SHP77 treated with DMSO at 0.1 percent for 48 hours (cell line): ENCODE measurements at regions not wholly inside any gene's neighbourhood (a gene's known extent, or its start where the extent isn't known, plus 50 kb on each side); places are given as distances from the start of the nearest gene placed in this dataset.
A peak's percentile ranks its signal among the peaks of the same experiment; 100 is the strongest.
"Not testable (repeated sequence)": the region's sequence is repeated elsewhere in the genome, so short reads cannot be mapped to it uniquely, and the experiment has no call there.

ENCODE experiments used
- DNase-seq: peaks from one replicate; lab custom pipeline; 2025; lab: John Stamatoyannopoulos, UW

DNA sequence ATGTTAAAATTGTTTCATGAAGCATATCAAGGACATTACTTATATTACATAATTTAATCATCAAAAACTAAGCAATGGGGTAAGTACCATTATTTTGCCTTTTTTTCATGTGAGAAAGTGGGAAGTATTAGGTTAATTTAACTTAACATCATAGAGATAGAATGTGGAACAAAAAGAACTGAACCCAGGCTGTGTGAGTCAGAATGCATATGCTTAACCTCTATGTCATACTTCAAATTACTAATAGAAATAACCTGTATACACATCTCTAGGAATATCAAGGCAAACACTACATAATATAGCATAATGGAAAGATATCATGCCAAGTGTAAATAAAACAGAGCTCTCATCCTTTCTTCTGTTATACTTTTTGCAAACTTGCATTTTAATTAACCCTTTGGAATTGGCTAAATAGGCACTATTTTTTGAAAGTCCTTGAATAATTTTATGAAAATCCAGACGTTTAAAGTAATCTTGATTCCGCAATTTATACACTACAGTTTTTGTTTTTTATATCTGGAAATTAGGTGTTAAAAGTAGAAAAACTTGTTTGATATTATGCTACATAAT, 777.7 kb downstream of the SLC6A15 start:
- no peak for DNase-seq

GRCh38 chr12:84131076-84131475, 781.5 kb downstream of the SLC6A15 start:
- no peak for DNase-seq

DNA sequence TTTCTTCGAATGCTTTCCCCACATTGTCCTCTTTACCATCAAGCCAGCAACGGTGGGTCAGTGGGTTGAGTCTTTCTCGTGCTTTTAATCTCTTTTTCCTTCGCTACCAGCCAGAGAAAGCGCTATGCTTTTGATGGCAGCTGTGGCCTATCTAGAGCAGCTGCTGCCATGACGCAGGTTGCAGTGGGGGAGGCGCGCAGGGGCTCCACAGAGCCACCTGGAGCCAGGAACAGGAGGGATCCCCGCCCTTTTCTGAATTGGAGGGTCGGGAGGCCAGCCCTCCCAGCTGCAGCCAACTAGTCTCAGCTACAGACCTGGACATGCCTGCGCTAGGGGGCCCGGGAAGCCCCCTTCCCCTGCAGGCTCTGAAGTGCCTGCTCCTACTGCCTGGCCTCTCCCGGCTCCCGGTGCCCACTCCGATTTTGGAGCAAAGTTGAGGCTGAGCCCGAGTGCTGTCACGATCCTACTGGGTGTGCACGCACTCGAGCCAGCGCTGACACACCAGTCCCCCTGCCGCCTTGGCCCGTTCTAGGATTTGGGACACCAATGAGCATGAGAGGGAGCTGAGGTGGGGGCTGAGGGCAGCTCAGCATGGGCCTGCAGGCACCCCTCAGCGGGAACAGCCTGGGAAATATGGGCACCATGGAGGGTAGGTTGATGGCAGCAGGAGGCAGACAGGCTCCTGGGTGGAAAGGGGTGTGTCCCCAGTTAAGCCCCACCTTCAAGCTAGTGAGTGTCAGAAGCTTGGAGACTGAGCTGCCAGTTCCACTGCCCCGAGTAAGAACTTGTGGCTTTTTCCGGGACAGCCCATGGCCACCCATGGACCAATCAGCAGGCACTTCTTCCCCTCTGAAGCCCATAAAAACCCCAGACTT, 784.2 kb downstream of the SLC6A15 start:
- peak; percentile 100 for DNase-seq

- DNase-seq: no peak
These were observed 788.4 kb downstream of the SLC6A15 start for GRCh38 chr12:84124211-84124610.

DNA sequence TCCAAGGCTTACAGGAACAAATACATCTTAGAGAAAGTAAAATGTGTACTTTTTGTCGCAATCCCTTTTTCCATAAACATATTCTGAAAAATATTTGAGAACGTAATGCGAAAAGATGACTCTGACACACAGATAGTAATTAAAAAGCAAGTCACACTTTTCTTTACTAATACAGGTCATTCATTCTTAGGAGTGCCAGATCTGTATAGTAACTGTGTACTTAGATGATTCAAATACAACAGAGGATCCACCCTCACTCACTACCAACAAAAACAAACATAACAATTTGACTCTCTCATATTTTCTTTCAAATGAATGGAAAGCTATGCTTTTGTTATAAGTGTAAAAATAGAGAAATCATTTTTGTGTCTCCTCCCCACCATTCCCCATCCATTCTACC, 795.4 kb downstream of the SLC6A15 start:
- DNase-seq: no peak

GRCh38 chr12:84113666-84114065, 798.9 kb downstream of the SLC6A15 start:
- no peak for DNase-seq

GRCh38 chr12:84103886-84104285, 808.7 kb downstream of the SLC6A15 start:
- DNase-seq: not testable (repeated sequence)

GRCh38 chr12:84101963-84102362, 810.6 kb downstream of the SLC6A15 start:
- not testable (repeated sequence) for DNase-seq

- DNase-seq: not testable (repeated sequence)
These were observed 813.0 kb downstream of the SLC6A15 start for GRCh38 chr12:84099591-84099990.

GRCh38 chr12:84091651-84092050, 820.9 kb downstream of the SLC6A15 start:
- no peak for DNase-seq

- DNase-seq: no peak
These were observed 823.2 kb downstream of the SLC6A15 start for GRCh38 chr12:84089356-84089755.

DNA sequence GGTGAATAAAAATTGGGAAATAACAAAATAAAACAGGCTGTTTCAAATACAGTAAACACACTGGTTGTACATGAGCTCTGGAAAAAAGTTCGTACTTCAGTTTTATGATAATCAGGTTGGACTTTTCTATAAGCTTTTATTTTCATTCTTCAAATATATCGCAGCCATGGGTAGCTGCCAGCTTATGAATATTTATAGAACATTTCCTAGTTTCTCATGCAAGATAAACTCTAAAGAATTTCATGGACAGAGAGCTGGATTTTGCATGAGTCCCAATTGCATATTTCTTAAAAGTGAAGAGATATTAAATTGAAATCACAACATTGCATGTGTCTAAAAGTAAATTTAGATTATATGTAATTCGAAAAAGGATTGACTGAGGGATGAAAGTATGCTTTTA, 827.6 kb downstream of the SLC6A15 start:
- no peak for DNase-seq

DNA sequence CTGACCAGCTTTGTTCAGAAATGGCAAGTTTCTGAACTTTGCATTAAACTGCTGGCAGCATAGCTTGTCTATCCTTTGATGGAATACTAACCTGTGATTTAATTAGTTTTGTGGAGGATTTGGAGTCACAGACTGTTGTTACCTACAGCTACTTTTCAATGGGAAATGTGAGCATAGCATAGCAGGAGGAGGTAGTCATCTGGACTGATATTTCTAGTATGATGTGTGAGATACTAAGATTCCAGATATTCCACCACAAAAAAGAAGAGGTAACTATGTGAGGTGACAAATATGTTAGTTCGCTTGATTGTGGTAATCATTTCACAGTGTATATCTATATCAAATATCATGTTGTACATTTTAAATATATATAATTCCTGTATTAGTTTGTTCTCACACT, 833.0 kb downstream of the SLC6A15 start:
- DNase-seq: no peak

DNA sequence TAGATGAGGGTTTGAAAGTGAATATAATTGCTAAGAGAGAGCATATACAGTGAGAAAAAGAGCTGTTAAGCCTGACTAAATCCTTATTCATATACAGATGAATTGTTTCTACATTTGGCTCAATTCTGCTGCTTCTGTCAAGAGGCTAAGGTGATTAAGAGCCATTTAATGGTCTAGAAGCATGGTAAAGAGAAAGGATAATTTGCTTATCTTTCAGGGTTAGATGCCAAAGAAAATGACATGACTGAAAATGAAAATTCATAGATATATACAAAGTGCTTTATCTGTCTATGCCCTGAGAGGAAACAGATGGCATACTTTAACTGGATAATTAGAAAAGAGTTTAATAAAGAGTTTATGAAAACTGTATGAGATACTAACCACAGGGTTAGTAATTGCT, 834.9 kb downstream of the SLC6A15 start:
- DNase-seq: no peak

GRCh38 chr12:84075991-84076390, 836.6 kb downstream of the SLC6A15 start:
- DNase-seq: no peak

DNA sequence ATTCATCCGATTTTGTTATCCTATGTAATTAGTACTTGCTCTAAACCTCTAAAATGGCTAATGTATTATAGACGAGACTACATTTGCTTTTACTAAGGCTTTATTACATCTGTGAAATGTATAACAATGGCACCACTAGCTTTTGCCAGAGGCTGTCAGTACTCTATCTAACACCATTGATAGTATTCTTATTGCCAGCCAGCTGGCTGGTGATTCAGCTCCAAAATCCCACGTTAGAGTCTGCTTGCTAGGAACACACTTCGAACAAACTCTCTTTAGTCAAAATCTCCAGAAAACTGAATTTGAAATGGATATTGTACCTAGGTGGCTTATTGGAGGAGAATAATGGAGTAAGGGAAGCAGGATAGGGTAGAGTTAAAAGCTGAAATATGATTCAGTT, 839.2 kb downstream of the SLC6A15 start:
- DNase-seq: no peak

DNA sequence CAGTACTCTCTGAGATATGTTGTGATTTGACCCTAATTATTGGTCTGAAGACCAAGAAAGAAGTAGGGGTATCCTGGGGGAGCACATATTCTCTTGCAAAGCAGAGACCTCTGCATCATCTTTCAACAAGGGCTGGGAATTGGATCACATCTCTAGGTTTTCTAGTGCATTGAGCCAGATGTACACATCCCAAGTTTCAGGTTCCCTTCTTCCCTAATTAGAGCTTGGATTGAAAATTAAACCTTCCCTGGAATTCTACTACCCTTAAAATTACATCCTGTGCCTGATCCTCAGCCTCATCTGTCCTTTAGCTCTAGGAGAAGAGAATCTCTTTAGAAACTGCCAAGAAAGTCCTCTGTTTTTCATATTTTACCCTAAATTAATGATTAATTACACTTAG, 839.6 kb downstream of the SLC6A15 start:
- no peak for DNase-seq

- DNase-seq: no peak
These were observed 842.3 kb downstream of the SLC6A15 start for GRCh38 chr12:84070292-84070691.

- DNase-seq: no peak
These were observed 842.9 kb downstream of the SLC6A15 start for GRCh38 chr12:84069699-84070098.

GRCh38 chr12:84069198-84069597, 843.4 kb downstream of the SLC6A15 start:
- no peak for DNase-seq

DNA sequence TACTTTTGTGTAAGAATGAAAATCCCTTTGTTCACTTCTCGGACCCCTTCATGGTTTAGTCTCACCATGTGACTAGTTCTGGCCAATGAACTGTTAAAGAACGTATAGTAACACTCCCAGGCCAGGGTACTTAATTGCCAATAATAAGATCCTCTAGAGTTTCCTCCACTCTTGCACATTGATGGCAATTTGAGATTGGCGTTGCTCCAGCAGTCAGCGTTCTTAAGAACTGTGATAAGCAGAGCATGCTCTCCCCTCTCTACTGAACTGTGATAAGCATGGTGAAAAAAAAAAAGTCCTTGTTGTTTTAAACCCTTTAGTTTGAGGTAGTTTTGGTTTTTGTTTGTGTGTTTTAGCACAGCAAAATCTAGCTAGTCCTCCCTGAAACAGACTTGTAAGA, 854.5 kb downstream of the SLC6A15 start:
- no peak for DNase-seq

- no peak for DNase-seq
These were observed 857.8 kb downstream of the SLC6A15 start for GRCh38 chr12:84054811-84055210.

DNA sequence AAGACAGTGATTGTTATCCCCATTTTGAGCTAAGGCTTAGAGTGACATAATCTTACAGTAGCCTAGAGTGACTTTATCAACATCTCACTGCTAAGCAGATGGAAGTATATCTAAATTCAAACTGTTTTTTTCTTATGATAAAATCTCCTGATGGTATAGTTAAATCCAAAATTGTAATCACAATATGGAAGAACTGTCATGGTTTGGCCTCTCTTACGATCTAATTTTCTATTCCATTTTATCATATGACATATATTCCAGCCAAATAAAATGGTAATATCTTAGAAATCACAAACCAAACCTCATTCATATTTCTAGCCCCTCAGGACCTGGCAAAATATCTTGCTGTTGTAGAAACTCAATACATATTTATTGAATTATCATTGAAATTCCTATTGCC, 864.7 kb downstream of the SLC6A15 start:
- no peak for DNase-seq

DNA sequence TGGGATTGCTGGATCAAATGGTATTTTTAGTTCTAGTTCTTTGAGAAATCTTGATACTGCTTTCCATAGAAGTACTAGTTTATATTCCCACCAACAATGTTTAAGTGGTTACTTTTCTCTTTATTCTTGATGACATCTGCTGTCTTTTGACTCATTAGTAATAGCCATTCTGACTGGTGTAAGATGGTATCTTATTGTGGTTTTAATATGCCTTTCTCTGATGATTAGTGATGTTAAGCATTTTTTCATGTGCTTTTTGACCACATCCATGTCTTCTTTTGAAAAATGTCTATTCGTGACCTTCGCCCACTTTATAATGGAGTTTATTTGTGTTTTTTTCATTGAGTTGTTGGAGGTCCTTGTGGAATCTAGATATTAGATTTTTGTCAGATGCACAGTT, 865.7 kb downstream of the SLC6A15 start:
- no peak for DNase-seq
